Peyer's patch (tissue), 4 donors: ENCODE measurements at regions not wholly inside any gene's neighbourhood (a gene's known extent, or its start where the extent isn't known, plus 50 kb on each side); places are given as distances from the start of the nearest gene placed in this dataset.

Experiments used
- DNase-seq, 3 donors: peaks; one replicate each; pipeline ENCODE4 v3.0.0-alpha.2; 2017 to 2019
- H3K27ac ChIP-seq, 4 donors: fragments of 200-600 bp; sonication (generic); one replicate each; pipeline ENCODE4 v1.5.1; 2016 to 2019
- H3K27me3 ChIP-seq, 2 donors: fragments of 200-600 bp; sonication (generic); one replicate each; pipeline ENCODE4 v1.5.1; 2019
- H3K36me3 ChIP-seq, 3 donors: fragments of 200-600 bp; sonication (generic); one replicate each; pipeline ENCODE4 v1.5.1; 2016 to 2019
- H3K4me1 ChIP-seq, 4 donors: fragments of 200-600 bp; sonication (generic); one replicate each; pipeline ENCODE4 v1.5.1; 2016 to 2019
- H3K4me3 ChIP-seq, 4 donors: fragments of 200-600 bp; sonication (generic); 1 replicate in 3 of 4; 2 replicates in 1 of 4; pipeline ENCODE4 v1.5.1; 2016 to 2019; ENCODE audit warnings: mild to moderate bottlenecking in 1 of 4
- H3K9me3 ChIP-seq, 4 donors: fragments of 200-600 bp; sonication (generic); one replicate each; pipeline ENCODE4 v1.5.1; 2016 to 2019; ENCODE audit warnings: mild to moderate bottlenecking in 1 of 4
- CTCF ChIP-seq, 6 experiments: fragments of 450-650 bp in 4 of 6; fragments of 200-600 bp in 2 of 6; sonication (generic) in 1 of 6; IDR thresholded peaks; one replicate each; pipeline ENCODE4 v1.5.1; 2017 to 2019; ENCODE audit warnings: antibody characterized with exemption in 6 of 6, mild to moderate bottlenecking in 3 of 6, moderate library complexity in 1 of 6
- POLR2A ChIP-seq, 2 donors: fragments of 450-650 bp; IDR thresholded peaks; one replicate each; pipeline ENCODE4 v1.5.1; 2017; ENCODE audit warnings: antibody characterized with exemption in 2 of 2, mild to moderate bottlenecking in 2 of 2, moderate library complexity in 2 of 2

GRCh38 chr7:46834921-46835320 is 747.0 kb downstream of the TNS3 start:
- no peaks in the 10 kb centered on the region for H3K36me3 ChIP-seq
- DNase-seq = no peak
- TF ChIP-seq POLR2A (IDR thresholded peaks at IDR 0.05) = no peak
- no peak for TF ChIP-seq CTCF (IDR thresholded peaks at IDR 0.05)
- no peaks in the 10 kb centered on the region for H3K27me3 ChIP-seq
- no peak overlapping the region for H3K27ac ChIP-seq
- H3K4me1 ChIP-seq = no peaks in the 10 kb centered on the region
- no peaks in the 10 kb centered on the region for H3K9me3 ChIP-seq
- H3K4me3 ChIP-seq = no peak overlapping the region

- H3K9me3 ChIP-seq = no peaks in the 10 kb centered on the region
- no peaks in the 10 kb centered on the region for H3K36me3 ChIP-seq
- no peaks in the 10 kb centered on the region for H3K27me3 ChIP-seq
- H3K4me3 ChIP-seq = no peak overlapping the region
- H3K27ac ChIP-seq = no peak overlapping the region
- H3K4me1 ChIP-seq = no peaks in the 10 kb centered on the region
- DNase-seq = no peak
- TF ChIP-seq CTCF (IDR thresholded peaks at IDR 0.05) = no peak
- TF ChIP-seq POLR2A (IDR thresholded peaks at IDR 0.05) = no peak
These were observed 748.7 kb downstream of the TNS3 start for GRCh38 chr7:46833197-46833596.

- Histone ChIP-seq H3K4me3 (no peak overlapping the region), H3K27ac (no peak overlapping the region), H3K27me3 (no peaks in the 10 kb centered on the region), H3K9me3 (no peaks in the 10 kb centered on the region), H3K36me3 (no peaks in the 10 kb centered on the region), H3K4me1 (no peaks in the 10 kb centered on the region)
- TF ChIP-seq CTCF (IDR thresholded peaks at IDR 0.05) (no peak), POLR2A (IDR thresholded peaks at IDR 0.05) (no peak)
- DNase-seq = no peak
These were observed 749.8 kb downstream of the TNS3 start for GRCh38 chr7:46832136-46832535.

- no peak for DNase-seq
- Histone ChIP-seq H3K9me3 (no peaks in the 10 kb centered on the region), H3K27ac (no peak overlapping the region), H3K4me3 (no peak overlapping the region), H3K27me3 (no peaks in the 10 kb centered on the region), H3K4me1 (no peaks in the 10 kb centered on the region), H3K36me3 (no peaks in the 10 kb centered on the region)
- TF ChIP-seq CTCF (IDR thresholded peaks at IDR 0.05) (no peak), POLR2A (IDR thresholded peaks at IDR 0.05) (no peak)
These were observed 762.1 kb downstream of the TNS3 start for GRCh38 chr7:46819819-46820218.

GRCh38 chr7:46814516-46815250 is 767.2 kb downstream of the TNS3 start:
- Histone ChIP-seq H3K36me3 (no peaks in the 10 kb centered on the region), H3K27me3 (no peaks in the 10 kb centered on the region), H3K4me1 (no peaks in the 10 kb centered on the region), H3K27ac (no peak overlapping the region), H3K4me3 (no peak overlapping the region), H3K9me3 (no peaks in the 10 kb centered on the region)
- no peak for DNase-seq
- no peak for TF ChIP-seq POLR2A (IDR thresholded peaks at IDR 0.05)
- TF ChIP-seq CTCF (IDR thresholded peaks at IDR 0.05) = no peak
